Bronchial epithelial cell (primary cell): ENCODE measurements at regions not wholly inside any gene's neighbourhood (a gene's known extent, or its start where the extent isn't known, plus 50 kb on each side); places are given as distances from the start of the nearest gene placed in this dataset.
"Not testable (repeated sequence)": the region's sequence is repeated elsewhere in the genome, so short reads cannot be mapped to it uniquely, and the experiment has no call there.

Source experiments
- DNase-seq: peaks from one replicate; pipeline ENCODE4 v3.0.0-alpha.2; 2010; ENCODE audit warnings: low read depth
- FAIRE-seq: peaks from 2 replicates; lab custom pipeline; 2011; peaks lifted over from hg19 to GRCh38; lab: Jason Lieb, UNC
- H3K27me3 ChIP-seq: 2 replicates; pipeline ENCODE4 v1.5.1; 2011; ENCODE audit warnings: low read length; ENCODE audit not compliant: control insufficient read depth, insufficient read depth
- H3K36me3 ChIP-seq: 2 replicates; pipeline ENCODE4 v1.5.1; 2011; ENCODE audit warnings: low read length; ENCODE audit not compliant: control insufficient read depth, insufficient read depth
- H3K4me3 ChIP-seq: 2 replicates; pipeline ENCODE4 v1.5.1; 2011; ENCODE audit warnings: mild to moderate bottlenecking, low read depth, low read length, control low read depth
- TF ChIP-seq, protein P1 (sequence below): IDR thresholded peaks from 2 replicates; pipeline ENCODE4 v1.5.1; 2011; ENCODE audit warnings: mild to moderate bottlenecking, moderate library complexity, low read length, control low read depth, inconsistent platforms; ENCODE audit not compliant: insufficient read depth, severe bottlenecking

DNA sequence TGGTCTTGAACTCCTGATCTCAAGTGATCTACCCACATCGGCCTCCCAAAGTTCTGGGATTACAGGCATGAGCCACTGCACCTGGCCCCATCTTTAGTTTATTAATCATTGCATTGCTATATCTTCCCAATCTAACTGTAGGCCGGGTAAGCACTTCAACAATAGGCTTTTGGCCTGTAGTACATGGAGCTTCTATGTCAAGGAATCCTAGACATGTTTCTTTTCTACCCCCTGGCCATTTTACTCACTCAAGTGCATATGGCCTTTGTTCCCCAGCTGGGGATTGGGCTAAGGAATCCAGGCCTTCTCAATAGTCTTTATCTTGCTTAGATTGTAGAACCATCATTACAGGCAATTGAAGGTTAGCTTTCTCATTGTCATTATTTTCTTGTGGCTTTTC is 122.3 kb upstream of the MBNL1 start:
- TF ChIP-seq, protein P1, sequence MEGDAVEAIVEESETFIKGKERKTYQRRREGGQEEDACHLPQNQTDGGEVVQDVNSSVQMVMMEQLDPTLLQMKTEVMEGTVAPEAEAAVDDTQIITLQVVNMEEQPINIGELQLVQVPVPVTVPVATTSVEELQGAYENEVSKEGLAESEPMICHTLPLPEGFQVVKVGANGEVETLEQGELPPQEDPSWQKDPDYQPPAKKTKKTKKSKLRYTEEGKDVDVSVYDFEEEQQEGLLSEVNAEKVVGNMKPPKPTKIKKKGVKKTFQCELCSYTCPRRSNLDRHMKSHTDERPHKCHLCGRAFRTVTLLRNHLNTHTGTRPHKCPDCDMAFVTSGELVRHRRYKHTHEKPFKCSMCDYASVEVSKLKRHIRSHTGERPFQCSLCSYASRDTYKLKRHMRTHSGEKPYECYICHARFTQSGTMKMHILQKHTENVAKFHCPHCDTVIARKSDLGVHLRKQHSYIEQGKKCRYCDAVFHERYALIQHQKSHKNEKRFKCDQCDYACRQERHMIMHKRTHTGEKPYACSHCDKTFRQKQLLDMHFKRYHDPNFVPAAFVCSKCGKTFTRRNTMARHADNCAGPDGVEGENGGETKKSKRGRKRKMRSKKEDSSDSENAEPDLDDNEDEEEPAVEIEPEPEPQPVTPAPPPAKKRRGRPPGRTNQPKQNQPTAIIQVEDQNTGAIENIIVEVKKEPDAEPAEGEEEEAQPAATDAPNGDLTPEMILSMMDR: no peak
- no peak for FAIRE-seq
- Histone ChIP-seq H3K36me3 (no peaks in the 10 kb centered on the region), H3K4me3 (no peak overlapping the region), H3K27me3 (no peaks in the 10 kb centered on the region)
- DNase-seq: no peak

DNA sequence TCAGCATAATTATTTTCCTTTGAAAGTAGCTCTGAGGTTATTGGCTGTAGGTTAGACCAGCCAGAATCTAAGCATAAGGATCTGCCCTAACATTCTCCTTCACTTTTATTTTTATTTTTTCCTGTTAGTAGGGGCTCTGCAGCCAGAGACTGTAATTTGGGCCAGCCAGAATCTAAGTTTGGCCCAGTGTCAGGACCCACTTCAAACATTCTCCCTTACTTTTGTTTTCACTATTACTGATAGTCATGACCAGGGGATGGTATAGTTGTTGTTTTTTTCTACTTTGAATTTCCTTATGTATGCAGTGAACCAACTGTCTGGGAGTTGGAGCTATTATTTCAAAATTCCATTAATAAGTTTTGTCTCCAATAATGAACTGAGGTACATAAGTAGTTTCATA is 121.0 kb upstream of the MBNL1 start:
- no peak overlapping the region for H3K4me3 ChIP-seq
- FAIRE-seq (no peak), DNase-seq (no peak)
- TF ChIP-seq, protein P1: no peak
- H3K27me3 ChIP-seq: no peaks in the 10 kb centered on the region
- no peaks in the 10 kb centered on the region for H3K36me3 ChIP-seq

DNA sequence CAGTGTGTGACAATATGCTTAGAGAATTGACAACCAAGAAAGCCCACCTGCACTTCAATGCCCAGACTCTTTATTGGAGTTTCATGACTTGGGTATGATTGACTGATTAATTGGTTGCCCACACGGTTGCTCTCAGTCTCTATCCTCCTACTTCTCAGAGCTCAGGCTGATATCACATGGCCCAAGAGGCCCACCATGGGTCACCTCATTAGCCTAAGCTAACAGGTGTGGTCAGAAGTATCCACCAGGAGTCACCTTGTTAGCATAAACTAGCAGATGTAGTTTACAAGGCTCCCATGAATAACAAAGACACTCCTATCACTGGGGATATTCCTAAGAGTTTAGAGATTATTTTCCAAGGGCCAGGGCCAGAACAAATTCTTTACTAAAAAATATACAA is 120.2 kb upstream of the MBNL1 start:
- H3K36me3 ChIP-seq: no peaks in the 10 kb centered on the region
- no peaks in the 10 kb centered on the region for H3K27me3 ChIP-seq
- DNase-seq (no peak), FAIRE-seq (no peak)
- TF ChIP-seq, protein P1: no peak
- H3K4me3 ChIP-seq: no peak overlapping the region

DNA sequence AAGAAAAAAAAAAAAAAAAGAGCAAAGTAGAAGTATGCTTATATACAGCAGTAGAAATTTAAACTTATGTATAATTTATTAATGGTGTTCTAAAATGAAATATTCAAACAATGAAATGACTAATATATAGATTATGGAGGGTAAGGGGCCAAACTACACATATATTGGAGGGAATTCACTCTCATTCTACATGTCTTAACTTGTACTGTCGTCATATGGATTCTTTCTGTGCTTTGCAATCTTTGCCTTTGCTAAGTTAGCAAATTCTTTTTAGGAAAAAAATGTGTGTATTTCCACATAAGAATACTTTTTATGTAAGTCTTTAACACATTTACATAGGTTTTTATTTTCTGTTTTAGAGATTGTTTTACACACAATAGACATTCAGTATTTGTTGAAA is 118.9 kb upstream of the MBNL1 start:
- FAIRE-seq (no peak), DNase-seq (peak; percentile 91)
- no peaks in the 10 kb centered on the region for H3K36me3 ChIP-seq
- H3K27me3 ChIP-seq: no peaks in the 10 kb centered on the region
- TF ChIP-seq, protein P1: no peak
- H3K4me3 ChIP-seq: no peak overlapping the region

DNA sequence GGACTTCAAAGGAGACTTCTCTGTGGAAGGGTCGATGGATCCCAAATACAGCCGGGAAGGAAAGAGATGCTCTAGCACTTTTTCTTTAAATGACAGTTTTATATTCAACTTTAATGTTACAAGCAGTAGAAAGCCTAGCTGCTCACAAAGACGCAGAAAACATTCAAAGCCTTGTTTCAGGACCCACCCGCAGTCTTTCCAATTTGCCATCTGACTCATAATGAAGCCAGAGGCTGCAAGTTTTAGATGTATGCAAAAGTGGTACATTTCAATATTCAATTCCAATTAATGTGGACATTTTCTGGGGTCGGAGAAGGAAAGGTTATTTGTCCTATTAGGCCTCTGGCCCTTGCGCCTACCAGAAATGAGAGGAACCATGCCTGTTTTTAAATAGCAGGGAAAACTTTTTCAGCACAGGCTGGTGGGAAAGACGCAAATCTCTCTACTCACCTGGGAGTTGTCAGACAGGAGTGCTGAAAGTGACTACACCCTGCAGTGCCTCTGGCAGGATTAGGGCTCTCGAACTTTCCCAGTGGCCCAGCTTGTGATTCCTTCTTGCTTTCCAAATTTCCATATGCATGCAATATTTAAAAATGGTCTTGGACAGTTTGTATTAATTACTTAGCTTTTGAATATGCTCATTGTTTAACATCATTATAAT is 117.4 kb upstream of the MBNL1 start:
- H3K4me3 ChIP-seq: no peak overlapping the region
- FAIRE-seq (no peak), DNase-seq (peak; percentile 29)
- TF ChIP-seq, protein P1: no peak
- no peaks in the 10 kb centered on the region for H3K36me3 ChIP-seq
- H3K27me3 ChIP-seq: no peaks in the 10 kb centered on the region

DNA sequence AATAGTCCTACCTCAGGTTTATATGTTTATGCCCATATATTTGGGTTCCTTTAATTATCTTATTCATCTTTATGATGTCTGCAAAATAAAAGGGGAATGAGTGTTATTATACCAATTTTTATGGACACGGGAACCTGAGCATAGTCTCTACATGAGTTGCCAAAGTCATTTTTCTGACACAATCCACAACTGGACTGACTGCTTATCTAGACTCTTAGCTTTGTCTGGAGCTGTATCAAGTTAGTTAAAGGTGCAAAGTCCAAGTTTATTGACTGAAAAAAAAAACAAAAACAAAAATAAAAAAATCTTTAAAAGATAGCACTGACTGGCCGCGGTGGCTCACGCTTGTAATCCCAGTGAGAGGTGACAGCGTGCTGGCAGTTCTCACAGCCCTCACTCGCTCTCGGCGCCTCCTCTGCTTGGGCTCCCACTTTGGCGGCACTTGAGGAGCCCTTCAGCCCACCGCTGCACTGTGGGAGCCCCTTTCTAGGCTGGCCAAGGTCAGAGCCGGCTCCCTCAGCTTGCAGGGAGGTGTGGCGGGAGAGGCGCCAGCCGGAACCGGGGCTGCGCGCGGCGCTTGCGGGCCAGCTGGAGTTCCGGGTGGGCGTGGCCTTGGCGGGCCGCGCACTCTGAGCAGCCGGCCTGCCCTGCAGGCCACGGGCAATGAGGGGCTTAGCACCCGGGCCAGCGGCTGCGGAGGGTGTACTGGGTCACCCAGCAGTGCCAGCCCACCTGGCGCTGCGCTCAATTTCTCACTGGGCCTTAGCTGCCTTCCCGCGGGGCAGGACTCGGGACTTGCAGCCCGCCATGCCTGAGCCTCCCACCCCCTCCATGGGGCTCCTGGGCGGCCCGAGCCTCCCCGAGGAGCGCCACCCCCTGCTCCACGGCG is 116.6 kb upstream of the MBNL1 start:
- not testable (repeated sequence) for H3K27me3 ChIP-seq, H3K36me3 ChIP-seq, H3K4me3 ChIP-seq, FAIRE-seq, DNase-seq

DNA sequence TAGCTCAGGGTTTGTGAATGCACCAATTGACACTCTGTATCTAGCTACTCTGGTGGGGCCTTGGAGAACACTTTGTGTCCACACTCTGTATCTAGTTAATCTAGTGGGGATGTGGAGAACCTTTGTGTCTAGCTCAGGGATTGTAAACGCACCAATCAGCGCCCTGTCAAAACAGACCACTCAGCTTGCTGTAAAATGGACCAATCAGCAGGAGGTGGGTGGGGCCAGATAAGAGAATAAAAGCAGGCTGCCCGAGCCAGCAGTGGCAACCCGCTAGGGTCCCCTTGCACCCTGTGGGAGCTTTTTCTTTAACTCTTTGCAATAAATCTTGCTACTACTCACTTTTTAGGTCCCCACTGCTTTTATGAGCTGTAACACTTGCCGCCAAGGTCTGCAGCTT is 115.6 kb upstream of the MBNL1 start:
- not testable (repeated sequence) for FAIRE-seq, H3K36me3 ChIP-seq, DNase-seq, H3K4me3 ChIP-seq, H3K27me3 ChIP-seq
